ENCODE measurements at regions not wholly inside any gene's neighbourhood (a gene's known extent, or its start where the extent isn't known, plus 50 kb on each side); places are given as distances from the start of the nearest gene placed in this dataset.

DNA sequence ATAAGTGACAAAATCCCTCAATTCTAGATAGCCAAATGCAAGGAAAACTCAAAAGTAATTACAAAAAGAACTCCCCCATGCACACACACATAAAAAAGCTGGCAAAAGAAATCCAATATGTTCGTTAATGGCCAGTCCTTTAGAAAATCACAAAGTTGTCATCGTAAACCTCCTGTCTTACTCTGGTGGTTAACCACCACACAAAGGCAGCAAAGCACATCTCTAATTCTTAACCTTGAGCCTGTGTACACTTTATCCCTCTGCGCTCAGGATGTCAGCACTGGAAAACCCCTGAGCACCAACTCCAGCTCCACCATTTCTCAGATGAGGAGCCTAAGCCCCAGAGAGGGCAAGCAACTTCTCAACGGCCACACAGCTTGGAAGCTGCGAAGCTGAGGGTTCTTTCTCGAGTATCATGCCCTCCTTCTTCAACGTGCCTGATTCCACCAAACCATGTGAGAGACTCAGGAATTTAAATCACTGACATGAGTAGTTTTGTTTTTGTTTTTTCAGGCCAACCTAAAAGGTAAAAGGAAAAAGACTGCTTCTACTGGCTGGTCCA, 72.5 kb downstream of the C16orf95 start:
- POLR2A ChIA-PET (ENCODE audit: low non-redundant PET) = no interaction called here
- no peak for TF ChIP-seq EZH2 (IDR thresholded peaks at IDR 0.05; ENCODE audit: borderline replicate concordance, low read depth, low read length, poor library complexity, severe bottlenecking)

DNA sequence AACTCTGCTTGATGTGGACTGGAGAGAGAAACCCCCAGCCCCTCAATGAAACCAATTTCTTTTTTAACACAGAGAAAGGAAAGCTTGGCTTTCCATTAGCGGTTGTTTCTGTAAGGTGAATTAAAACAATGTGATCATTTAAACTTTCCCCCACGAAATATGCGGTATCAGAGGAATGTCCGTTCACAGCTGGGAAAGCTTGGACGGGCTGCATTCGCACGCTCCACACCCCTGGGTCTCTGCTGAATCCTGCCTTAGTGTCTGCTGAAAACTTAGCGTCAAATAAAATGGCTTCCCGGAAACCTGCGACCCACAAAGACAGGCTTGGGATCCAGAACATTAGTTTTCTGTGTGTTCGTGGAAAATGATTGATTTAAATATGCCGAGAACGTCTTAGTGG, 71.7 kb downstream of the C16orf95 start:
- DNase-seq (ENCODE audit: low spot score) = no peak
- ChIA-PET CTCF (no interaction called here), POLR2A (ENCODE audit: low non-redundant PET) (no interaction called here)
- no peak overlapping the region for H3K4me3 ChIP-seq (ENCODE audit: low read depth, low read length, poor library complexity, severe bottlenecking)
- TF ChIP-seq EZH2 (IDR thresholded peaks at IDR 0.05; ENCODE audit: borderline replicate concordance, low read depth, low read length, poor library complexity, severe bottlenecking) = no peak
- TF ChIP-seq, protein P1, sequence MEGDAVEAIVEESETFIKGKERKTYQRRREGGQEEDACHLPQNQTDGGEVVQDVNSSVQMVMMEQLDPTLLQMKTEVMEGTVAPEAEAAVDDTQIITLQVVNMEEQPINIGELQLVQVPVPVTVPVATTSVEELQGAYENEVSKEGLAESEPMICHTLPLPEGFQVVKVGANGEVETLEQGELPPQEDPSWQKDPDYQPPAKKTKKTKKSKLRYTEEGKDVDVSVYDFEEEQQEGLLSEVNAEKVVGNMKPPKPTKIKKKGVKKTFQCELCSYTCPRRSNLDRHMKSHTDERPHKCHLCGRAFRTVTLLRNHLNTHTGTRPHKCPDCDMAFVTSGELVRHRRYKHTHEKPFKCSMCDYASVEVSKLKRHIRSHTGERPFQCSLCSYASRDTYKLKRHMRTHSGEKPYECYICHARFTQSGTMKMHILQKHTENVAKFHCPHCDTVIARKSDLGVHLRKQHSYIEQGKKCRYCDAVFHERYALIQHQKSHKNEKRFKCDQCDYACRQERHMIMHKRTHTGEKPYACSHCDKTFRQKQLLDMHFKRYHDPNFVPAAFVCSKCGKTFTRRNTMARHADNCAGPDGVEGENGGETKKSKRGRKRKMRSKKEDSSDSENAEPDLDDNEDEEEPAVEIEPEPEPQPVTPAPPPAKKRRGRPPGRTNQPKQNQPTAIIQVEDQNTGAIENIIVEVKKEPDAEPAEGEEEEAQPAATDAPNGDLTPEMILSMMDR (conservative IDR thresholded peaks at IDR 0.05; ENCODE audit: low read depth, low read length) = no peak
- intact Hi-C loops (cut with micrococcal nuclease; ENCODE audit: unreplicated experiment) = no loop called here
- H3K27ac ChIP-seq (ENCODE audit: low read depth, low read length, poor library complexity, severe bottlenecking) = no peak overlapping the region
- no TSS peak for BruUV-seq (replicated peaks)
- H3K27me3 ChIP-seq (replicated peaks; ENCODE audit: insufficient read depth, low read depth, low read length, poor library complexity) = no peaks in the 10 kb centered on the region
- H3K36me3 ChIP-seq (ENCODE audit: insufficient read depth, low read length, poor library complexity, severe bottlenecking) = no peaks in the 10 kb centered on the region
- no peaks in the 10 kb centered on the region for H3K9me3 ChIP-seq (ENCODE audit: low read depth, low read length, poor library complexity, severe bottlenecking)
- no peaks in the 10 kb centered on the region for H3K4me1 ChIP-seq (ENCODE audit: insufficient read depth, low read length, poor library complexity, severe bottlenecking)

More for the DNA sequence above, 72.5 kb downstream of the C16orf95 start:
- no peaks in the 10 kb centered on the region for H3K4me1 ChIP-seq (ENCODE audit: insufficient read depth, low read length, poor library complexity, severe bottlenecking)
- H3K9me3 ChIP-seq (ENCODE audit: low read depth, low read length, poor library complexity, severe bottlenecking) = no peaks in the 10 kb centered on the region
- BruUV-seq (replicated peaks) = no TSS peak
- no peak overlapping the region for H3K27ac ChIP-seq (ENCODE audit: low read depth, low read length, poor library complexity, severe bottlenecking)
- CTCF ChIA-PET = no interaction called here
- no peaks in the 10 kb centered on the region for H3K27me3 ChIP-seq (replicated peaks; ENCODE audit: insufficient read depth, low read depth, low read length, poor library complexity)
- intact Hi-C loops (cut with micrococcal nuclease; ENCODE audit: unreplicated experiment) = no loop called here
- DNase-seq (ENCODE audit: low spot score) = no peak
- H3K4me3 ChIP-seq (ENCODE audit: low read depth, low read length, poor library complexity, severe bottlenecking) = no peak overlapping the region
- no peaks in the 10 kb centered on the region for H3K36me3 ChIP-seq (ENCODE audit: insufficient read depth, low read length, poor library complexity, severe bottlenecking)

DNA sequence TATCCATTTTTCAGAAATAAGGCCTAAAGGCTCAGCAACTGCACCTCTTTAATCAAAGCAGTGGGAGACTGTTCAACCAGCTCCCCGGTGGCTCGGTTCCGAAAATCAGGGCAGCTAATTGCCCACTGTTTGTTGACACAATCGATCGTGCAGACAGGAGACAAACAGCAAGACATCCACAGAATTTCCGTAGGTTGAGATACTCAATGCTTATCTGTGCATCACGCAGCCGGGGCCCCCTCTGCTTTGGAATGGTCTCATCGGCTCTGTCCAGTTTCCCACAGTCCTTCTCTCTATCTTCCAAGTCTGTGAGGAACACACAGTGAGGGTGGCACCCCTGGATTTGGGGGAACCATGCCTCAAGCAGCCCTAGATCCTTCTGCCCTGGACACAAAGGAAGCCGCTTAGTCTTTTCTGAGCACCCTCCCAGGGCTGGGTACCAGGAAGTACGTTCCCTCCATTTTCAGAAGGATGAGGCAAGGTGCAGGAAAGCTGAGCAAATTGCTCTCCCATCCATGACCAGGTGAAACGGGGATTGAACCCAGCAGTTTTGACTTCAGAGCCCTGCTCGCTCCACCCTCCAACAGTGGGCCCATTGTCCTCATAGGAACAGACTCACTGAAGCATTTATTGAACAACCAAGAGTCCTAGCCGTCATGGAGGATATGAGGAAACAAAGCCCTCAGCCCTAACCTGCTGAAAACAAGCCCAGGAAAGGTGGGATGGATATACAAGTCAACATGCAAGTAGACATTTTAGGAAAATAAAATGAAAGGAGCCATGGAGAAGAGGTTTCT, 70.7 kb downstream of the C16orf95 start:
- no peak for TF ChIP-seq EZH2 (IDR thresholded peaks at IDR 0.05; ENCODE audit: borderline replicate concordance, low read depth, low read length, poor library complexity, severe bottlenecking)
- TF ChIP-seq, protein P1 (conservative IDR thresholded peaks at IDR 0.05; ENCODE audit: low read depth, low read length) = no peak
- H3K4me1 ChIP-seq (ENCODE audit: insufficient read depth, low read length, poor library complexity, severe bottlenecking) = no peaks in the 10 kb centered on the region
- no peaks in the 10 kb centered on the region for H3K9me3 ChIP-seq (ENCODE audit: low read depth, low read length, poor library complexity, severe bottlenecking)
- POLR2A ChIA-PET (ENCODE audit: low non-redundant PET) = no interaction called here
- H3K27ac ChIP-seq (ENCODE audit: low read depth, low read length, poor library complexity, severe bottlenecking) = no peak overlapping the region
- CTCF ChIA-PET = no interaction called here
- DNase-seq (ENCODE audit: low spot score) = no peak
- intact Hi-C loops (cut with micrococcal nuclease; ENCODE audit: unreplicated experiment) = no loop called here
- no peaks in the 10 kb centered on the region for H3K27me3 ChIP-seq (replicated peaks; ENCODE audit: insufficient read depth, low read depth, low read length, poor library complexity)
- no peaks in the 10 kb centered on the region for H3K36me3 ChIP-seq (ENCODE audit: insufficient read depth, low read length, poor library complexity, severe bottlenecking)
- H3K4me3 ChIP-seq (ENCODE audit: low read depth, low read length, poor library complexity, severe bottlenecking) = no peak overlapping the region
- BruUV-seq (replicated peaks) = no TSS peak
